ENCODE measurements at regions not wholly inside any gene's neighbourhood (a gene's known extent, or its start where the extent isn't known, plus 50 kb on each side); places are given as distances from the start of the nearest gene placed in this dataset.

- Histone ChIP-seq H3K4me3 (replicated peaks in 1 of 3; ENCODE audit: insufficient read depth in 1 of 3, low read depth in 2 of 3, low read length in 3 of 3) (no peak overlapping the region), H3K9ac (ENCODE audit: insufficient read depth, low read depth, low read length) (no peak overlapping the region), H3K4me2 (ENCODE audit: low read depth, low read length) (no peak overlapping the region), H3K36me3 (replicated peaks in 1 of 2; ENCODE audit: control insufficient read depth in 1 of 2, insufficient read depth in 2 of 2, low read length in 2 of 2) (no peaks in the 10 kb centered on the region), H2AFZ (ENCODE audit: low read length) (no peak overlapping the region), H3K27me3 (ENCODE audit: control insufficient read depth in 1 of 2, insufficient read depth in 2 of 2, low read length in 2 of 2) (no peaks in the 10 kb centered on the region), H3K4me1 (ENCODE audit: insufficient read depth, low read length) (no peaks in the 10 kb centered on the region), H4K20me1 (ENCODE audit: insufficient read depth, low read length) (no peaks in the 10 kb centered on the region), H3K79me2 (ENCODE audit: insufficient read depth, low read length) (no peaks in the 10 kb centered on the region), H3K27ac (ENCODE audit: extremely low read length, insufficient read depth, low read length) (no peak overlapping the region), H3K9me3 (ENCODE audit: low read length) (no peaks in the 10 kb centered on the region)
- ChIA-PET POLR2A (no interaction called here), CTCF (ENCODE audit: low intra/inter-chr PET ratio, low total read pairs) (no interaction called here)
- TF ChIP-seq LCORL (IDR thresholded peaks at IDR 0.05), result no peak
- TF ChIP-seq LCORL (CRISPR knock-in tag; IDR thresholded peaks at IDR 0.05), result no peak
- no peak for TF ChIP-seq MED8 (CRISPR knock-in tag; IDR thresholded peaks at IDR 0.05; ENCODE audit: insufficient replicate concordance)
- TF ChIP-seq E2F1 (CRISPR knock-in tag; IDR thresholded peaks at IDR 0.05), result no peak
- intact Hi-C loops (cut with micrococcal nuclease; ENCODE audit: unreplicated experiment), result no loop called here
- in situ Hi-C loops (cut with HindIII; ENCODE audit: extremely low pct_ligation_motif_present, low pct_unique_long_range_greater_than_20kb), result no loop called here
- DNase-seq (ENCODE audit: low spot score) (no peak), ATAC-seq (no peak), FAIRE-seq (no peak)
- BruUV-seq (replicated peaks), result no TSS peak
Measured at GRCh38 chr6:124901084-124901483, 61.2 kb upstream of the RNF217 start.

- Histone ChIP-seq H3K4me2 (ENCODE audit: low read depth, low read length) (no peak overlapping the region), H3K36me3 (replicated peaks in 1 of 2; ENCODE audit: control insufficient read depth in 1 of 2, insufficient read depth in 2 of 2, low read length in 2 of 2) (no peaks in the 10 kb centered on the region), H4K20me1 (ENCODE audit: insufficient read depth, low read length) (no peaks in the 10 kb centered on the region), H3K9ac (ENCODE audit: insufficient read depth, low read depth, low read length) (no peak overlapping the region), H3K27me3 (ENCODE audit: control insufficient read depth in 1 of 2, insufficient read depth in 2 of 2, low read length in 2 of 2) (no peaks in the 10 kb centered on the region), H3K79me2 (ENCODE audit: insufficient read depth, low read length) (no peaks in the 10 kb centered on the region), H2AFZ (ENCODE audit: low read length) (no peak overlapping the region), H3K4me1 (ENCODE audit: insufficient read depth, low read length) (no peaks in the 10 kb centered on the region), H3K4me3 (replicated peaks in 1 of 3; ENCODE audit: insufficient read depth in 1 of 3, low read depth in 2 of 3, low read length in 3 of 3) (no peak overlapping the region), H3K9me3 (ENCODE audit: low read length) (no peaks in the 10 kb centered on the region), H3K27ac (ENCODE audit: extremely low read length, insufficient read depth, low read length) (no peak overlapping the region)
- ATAC-seq (no peak), DNase-seq (ENCODE audit: low spot score) (no peak), FAIRE-seq (no peak)
- in situ Hi-C loops (cut with HindIII; ENCODE audit: extremely low pct_ligation_motif_present, low pct_unique_long_range_greater_than_20kb) (no loop called here), intact Hi-C loops (cut with micrococcal nuclease; ENCODE audit: unreplicated experiment) (no loop called here)
- CTCF ChIA-PET (ENCODE audit: low intra/inter-chr PET ratio, low total read pairs), result no interaction called here
- POLR2A ChIA-PET, result no interaction called here
- BruUV-seq (replicated peaks), result no TSS peak
- TF ChIP-seq ZNF12 (CRISPR knock-in tag; IDR thresholded peaks at IDR 0.05) (no peak), NAIF1 (CRISPR knock-in tag; IDR thresholded peaks at IDR 0.05; ENCODE audit: borderline replicate concordance) (no peak), ZNF333 (CRISPR knock-in tag; IDR thresholded peaks at IDR 0.05; ENCODE audit: borderline replicate concordance) (no peak), ZFP62 (CRISPR knock-in tag; IDR thresholded peaks at IDR 0.05) (no peak), ARID2 (CRISPR knock-in tag; IDR thresholded peaks at IDR 0.05; ENCODE audit: borderline replicate concordance) (no peak), GFI1 (CRISPR knock-in tag; IDR thresholded peaks at IDR 0.05; ENCODE audit: borderline replicate concordance) (no peak), ZNF101 (CRISPR knock-in tag; IDR thresholded peaks at IDR 0.05; ENCODE audit: borderline replicate concordance, low read depth) (no peak), ZNF83 (CRISPR knock-in tag; IDR thresholded peaks at IDR 0.05; ENCODE audit: borderline replicate concordance) (no peak), ZNF335 (CRISPR knock-in tag; IDR thresholded peaks at IDR 0.05) (no peak), ZFP36 (IDR thresholded peaks at IDR 0.05; ENCODE audit: borderline replicate concordance, low read depth, low read length, partially characterized antibody) (no peak), SMC3 (IDR thresholded peaks at IDR 0.05; ENCODE audit: low read length) (no peak), PITX1 (CRISPR knock-in tag; IDR thresholded peaks at IDR 0.05) (no peak), HMGA1 (CRISPR knock-in tag; conservative IDR thresholded peaks at IDR 0.05) (no peak), FOXP4 (CRISPR knock-in tag; IDR thresholded peaks at IDR 0.05) (no peak), RAD21 (CRISPR knock-in tag; IDR thresholded peaks at IDR 0.05) (no peak), WIZ (CRISPR knock-in tag; IDR thresholded peaks at IDR 0.05) (no peak)
Measured at GRCh38 chr6:124903797-124904196, 58.4 kb upstream of the RNF217 start.

Data from HepG2 (cell line).